Smooth muscle cell (in vitro differentiated cells): ENCODE measurements at regions not wholly inside any gene's neighbourhood (a gene's known extent, or its start where the extent isn't known, plus 50 kb on each side); places are given as distances from the start of the nearest gene placed in this dataset.

Experiments
- DNase-seq: peaks from one replicate; lab custom pipeline; 2025; ENCODE audit not compliant: unreplicated experiment; lab: John Stamatoyannopoulos, UW
- H2AFZ ChIP-seq: fragments of 200-600 bp; sonication (generic); 2 replicates; pipeline ENCODE4 v1.6.0; 2016; ENCODE audit warnings: antibody characterized with exemption, low read depth, mild to moderate bottlenecking
- H3F3A ChIP-seq: fragments of 200-600 bp; sonication (generic); 2 replicates; pipeline ENCODE4 v1.6.0; 2017; ENCODE audit warnings: antibody characterized with exemption, low read depth
- H3K27ac ChIP-seq: fragments of 200-600 bp; sonication (generic); 2 replicates; pipeline ENCODE4 v1.5.1; 2016; ENCODE audit warnings: low read depth, mild to moderate bottlenecking
- H3K27me3 ChIP-seq: fragments of 200-600 bp; sonication (generic); 2 replicates; pipeline ENCODE4 v1.6.1; 2016; ENCODE audit warnings: low read depth, mild to moderate bottlenecking
- H3K36me3 ChIP-seq: fragments of 200-600 bp; sonication (generic); 2 replicates; pipeline ENCODE4 v1.5.1; 2016; ENCODE audit warnings: low read depth
- H3K4me1 ChIP-seq: fragments of 200-600 bp; sonication (generic); 2 replicates; pipeline ENCODE4 v1.5.1; 2016; ENCODE audit warnings: low read depth
- H3K4me2 ChIP-seq: fragments of 200-600 bp; sonication (generic); 2 replicates; pipeline ENCODE4 v1.6.0; 2016; ENCODE audit warnings: mild to moderate bottlenecking
- H3K4me3 ChIP-seq: fragments of 200-600 bp; sonication (generic); 2 replicates; pipeline ENCODE4 v1.5.1; 2016; ENCODE audit warnings: mild to moderate bottlenecking
- H3K79me2 ChIP-seq: fragments of 200-600 bp; sonication (generic); 2 replicates; pipeline ENCODE4 v1.6.0; 2016; ENCODE audit warnings: low read depth, mild to moderate bottlenecking
- H3K9ac ChIP-seq: fragments of 200-600 bp; sonication (generic); 2 replicates; pipeline ENCODE4 v1.6.0; 2016; ENCODE audit warnings: low read depth
- H3K9me3 ChIP-seq: fragments of 200-600 bp; sonication (generic); replicated peaks from 2 replicates; pipeline ENCODE4 v1.5.1; 2016; ENCODE audit warnings: low read depth
- H4K20me1 ChIP-seq: fragments of 200-600 bp; sonication (generic); 2 replicates; pipeline ENCODE4 v1.6.0; 2016; ENCODE audit warnings: low read depth
- WGBS: methylation state at CpG from one replicate; pipeline ENCODE4 v1.1.7; 2016; ENCODE audit warnings: low lambda C conversion rate; 5-methylcytosine and 5-hydroxymethylcytosine counted together
- TF ChIP-seq, protein P1 (sequence below): fragments of 200-600 bp; sonication (generic); IDR thresholded peaks from 2 replicates; pipeline ENCODE4 v1.5.1; 2017; ENCODE audit warnings: borderline replicate concordance, mild to moderate bottlenecking, antibody characterized with exemption; ENCODE audit not compliant: insufficient read depth, poor library complexity, severe bottlenecking

DNA sequence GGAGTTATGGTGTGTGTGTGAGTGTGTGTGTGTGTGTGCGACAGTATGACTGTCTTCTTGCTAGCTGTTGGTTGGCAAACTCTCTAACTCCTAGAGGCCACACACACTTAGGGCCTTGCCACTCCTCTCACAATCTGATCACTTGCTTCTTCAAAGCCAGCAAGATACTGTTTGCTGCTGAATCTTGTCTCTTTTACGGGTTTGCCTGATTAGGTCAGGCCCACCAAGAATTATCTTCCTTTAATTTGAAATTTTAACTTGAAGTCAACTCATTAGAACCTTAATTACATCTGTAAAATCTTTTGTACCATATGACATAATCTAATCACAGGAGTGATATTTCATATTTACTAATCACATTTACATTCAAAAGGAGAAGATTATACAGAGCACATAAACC is 359.2 kb upstream of the SGCG start:
- Histone ChIP-seq H3K4me3 (no peak overlapping the region), H2AFZ (no peak overlapping the region), H3K9ac (no peak overlapping the region), H3K27me3 (no peaks in the 10 kb centered on the region), H3K36me3 (no peaks in the 10 kb centered on the region), H3K9me3 (no peaks in the 10 kb centered on the region), H3K27ac (no peak overlapping the region), H3F3A (no peaks in the 10 kb centered on the region), H4K20me1 (no peaks in the 10 kb centered on the region), H3K79me2 (no peaks in the 10 kb centered on the region), H3K4me1 (no peaks in the 10 kb centered on the region), H3K4me2 (no peak overlapping the region)
- no peak for DNase-seq
- TF ChIP-seq, protein P1, sequence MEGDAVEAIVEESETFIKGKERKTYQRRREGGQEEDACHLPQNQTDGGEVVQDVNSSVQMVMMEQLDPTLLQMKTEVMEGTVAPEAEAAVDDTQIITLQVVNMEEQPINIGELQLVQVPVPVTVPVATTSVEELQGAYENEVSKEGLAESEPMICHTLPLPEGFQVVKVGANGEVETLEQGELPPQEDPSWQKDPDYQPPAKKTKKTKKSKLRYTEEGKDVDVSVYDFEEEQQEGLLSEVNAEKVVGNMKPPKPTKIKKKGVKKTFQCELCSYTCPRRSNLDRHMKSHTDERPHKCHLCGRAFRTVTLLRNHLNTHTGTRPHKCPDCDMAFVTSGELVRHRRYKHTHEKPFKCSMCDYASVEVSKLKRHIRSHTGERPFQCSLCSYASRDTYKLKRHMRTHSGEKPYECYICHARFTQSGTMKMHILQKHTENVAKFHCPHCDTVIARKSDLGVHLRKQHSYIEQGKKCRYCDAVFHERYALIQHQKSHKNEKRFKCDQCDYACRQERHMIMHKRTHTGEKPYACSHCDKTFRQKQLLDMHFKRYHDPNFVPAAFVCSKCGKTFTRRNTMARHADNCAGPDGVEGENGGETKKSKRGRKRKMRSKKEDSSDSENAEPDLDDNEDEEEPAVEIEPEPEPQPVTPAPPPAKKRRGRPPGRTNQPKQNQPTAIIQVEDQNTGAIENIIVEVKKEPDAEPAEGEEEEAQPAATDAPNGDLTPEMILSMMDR: no peak
- WGBS: 93% methylated on average over 2 of the region's 2 CpGs

DNA sequence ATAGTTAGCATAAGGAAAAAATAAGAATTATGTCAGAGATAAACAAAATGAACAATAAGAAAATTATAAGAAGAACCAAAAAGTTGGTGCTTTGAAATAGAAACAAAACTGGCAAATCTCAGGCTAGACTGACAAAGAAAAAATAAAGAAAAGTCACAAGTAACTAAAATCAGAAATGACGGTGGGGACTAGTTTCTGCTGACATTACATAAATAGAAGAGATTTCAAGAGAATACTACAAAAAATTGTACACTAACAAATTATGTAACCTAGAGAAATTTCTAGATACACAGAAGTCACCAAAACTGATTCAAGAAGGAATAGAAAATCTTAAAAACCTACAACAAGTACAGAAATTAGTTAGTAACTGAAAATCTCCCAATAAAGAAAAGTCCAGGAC is 355.6 kb upstream of the SGCG start:
- 91% methylated on average over 1 of the region's 1 CpG for WGBS
- DNase-seq: no peak
- no peaks in the 10 kb centered on the region for H3K27me3 ChIP-seq
- no peaks in the 10 kb centered on the region for H3K4me1 ChIP-seq
- no peak overlapping the region for H2AFZ ChIP-seq
- H3K27ac ChIP-seq: no peak overlapping the region
- H3F3A ChIP-seq: no peaks in the 10 kb centered on the region
- TF ChIP-seq, protein P1: no peak
- no peak overlapping the region for H3K9ac ChIP-seq
- no peak overlapping the region for H3K4me2 ChIP-seq
- no peak overlapping the region for H3K4me3 ChIP-seq
- H3K36me3 ChIP-seq: no peaks in the 10 kb centered on the region
- H4K20me1 ChIP-seq: no peaks in the 10 kb centered on the region
- H3K9me3 ChIP-seq: no peaks in the 10 kb centered on the region
- no peaks in the 10 kb centered on the region for H3K79me2 ChIP-seq

DNA sequence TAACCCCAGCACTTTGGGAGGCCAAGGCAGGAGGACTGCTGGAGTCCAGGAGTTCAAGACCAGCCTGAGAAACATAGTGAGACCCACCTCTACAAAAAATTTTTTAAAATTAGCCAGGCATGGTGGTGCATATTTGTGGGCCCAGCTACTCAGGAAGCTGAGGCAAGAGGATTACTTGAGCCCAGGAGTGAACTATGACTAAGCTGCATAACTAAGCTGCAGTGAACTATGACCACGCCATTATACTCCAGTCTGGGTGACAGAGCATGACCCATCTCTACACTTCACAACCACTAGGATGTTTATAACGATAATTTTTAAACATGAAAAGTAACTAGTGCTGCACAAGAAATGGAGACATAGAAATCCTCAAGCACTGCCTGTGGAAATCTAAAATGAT is 352.7 kb upstream of the SGCG start:
- 32% methylated on average over 2 of the region's 2 CpGs for WGBS

DNA sequence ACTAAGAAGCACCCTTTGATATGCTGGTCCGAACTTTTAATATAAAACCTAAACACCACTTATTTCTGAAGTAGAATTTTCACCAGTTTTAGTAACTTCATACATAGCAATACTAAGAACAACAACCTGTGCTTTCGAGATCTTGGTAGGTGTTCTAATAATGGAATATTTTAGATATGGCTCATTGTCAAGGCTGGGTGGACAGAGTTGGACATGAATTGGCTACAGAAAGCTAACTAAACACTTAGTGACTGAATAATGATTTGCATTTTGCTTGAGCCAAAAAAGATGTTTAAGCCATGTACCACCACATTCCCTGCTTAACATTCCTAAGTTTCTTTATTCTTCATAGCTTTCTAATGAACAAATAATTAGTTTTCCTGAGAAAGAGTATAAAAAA is 344.3 kb upstream of the SGCG start:
- Histone ChIP-seq H3K36me3 (no peaks in the 10 kb centered on the region), H3F3A (no peaks in the 10 kb centered on the region), H3K9me3 (no peaks in the 10 kb centered on the region), H2AFZ (no peak overlapping the region), H3K9ac (no peak overlapping the region), H3K79me2 (no peaks in the 10 kb centered on the region), H3K27ac (no peak overlapping the region), H3K4me1 (no peaks in the 10 kb centered on the region), H3K4me2 (no peak overlapping the region), H4K20me1 (no peaks in the 10 kb centered on the region), H3K4me3 (no peak overlapping the region), H3K27me3 (no peaks in the 10 kb centered on the region)
- no peak for DNase-seq
- TF ChIP-seq, protein P1: no peak
- WGBS: 96% methylated on average over 2 of the region's 2 CpGs

More for the DNA sequence above, 352.7 kb upstream of the SGCG start:
- Histone ChIP-seq H3K27me3 (no peaks in the 10 kb centered on the region), H3K4me1 (no peaks in the 10 kb centered on the region), H3K9me3 (no peaks in the 10 kb centered on the region), H3K27ac (peak overlapping the region; percentile 26), H3K36me3 (no peaks in the 10 kb centered on the region), H3K4me2 (peak overlapping the region; percentile 21), H3F3A (no peaks in the 10 kb centered on the region), H3K79me2 (no peaks in the 10 kb centered on the region), H2AFZ (no peak overlapping the region), H4K20me1 (no peaks in the 10 kb centered on the region), H3K9ac (no peak overlapping the region), H3K4me3 (no peak overlapping the region)
- DNase-seq: no peak
- TF ChIP-seq, protein P1: no peak
